ENCODE measurements at regions not wholly inside any gene's neighbourhood (a gene's known extent, or its start where the extent isn't known, plus 50 kb on each side); places are given as distances from the start of the nearest gene placed in this dataset.
A peak's percentile ranks its signal among the peaks of the same experiment; 100 is the strongest.

DNA sequence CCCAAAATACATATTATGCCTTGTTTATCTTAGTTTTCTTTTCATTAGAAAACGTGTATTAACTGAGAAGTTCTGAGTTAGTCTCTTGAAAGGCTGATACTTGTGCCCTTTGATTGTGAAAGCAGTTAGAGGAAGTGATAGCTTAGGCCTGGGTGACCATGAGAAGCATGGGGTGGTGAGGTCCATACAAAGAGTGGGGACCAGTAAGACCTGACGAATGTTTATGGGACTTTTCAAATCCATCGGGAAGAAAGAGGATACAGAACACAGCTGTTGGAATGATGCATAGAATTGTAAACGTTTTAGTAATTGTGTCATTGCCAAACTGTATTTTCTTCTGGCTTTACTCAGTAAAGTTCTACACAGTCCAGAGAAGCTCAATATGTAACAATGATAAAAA is 259.8 kb downstream of the LMO4 start:
- no peak overlapping the region for H3K4me3 ChIP-seq
- no peaks in the 10 kb centered on the region for H3K27me3 ChIP-seq
- intact Hi-C loops (cut with DNase I) = no loop called here
- no peaks in the 10 kb centered on the region for H3K9me3 ChIP-seq
- H3K27ac ChIP-seq = no peak overlapping the region
- no peaks in the 10 kb centered on the region for H3K36me3 ChIP-seq
- TF ChIP-seq POLR2AphosphoS5 (IDR thresholded peaks at IDR 0.05; ENCODE audit: insufficient read depth in 1 of 2, low read depth in 1 of 2) (no peak), POLR2A (IDR thresholded peaks at IDR 0.05) (no peak)
- TF ChIP-seq, protein P1, sequence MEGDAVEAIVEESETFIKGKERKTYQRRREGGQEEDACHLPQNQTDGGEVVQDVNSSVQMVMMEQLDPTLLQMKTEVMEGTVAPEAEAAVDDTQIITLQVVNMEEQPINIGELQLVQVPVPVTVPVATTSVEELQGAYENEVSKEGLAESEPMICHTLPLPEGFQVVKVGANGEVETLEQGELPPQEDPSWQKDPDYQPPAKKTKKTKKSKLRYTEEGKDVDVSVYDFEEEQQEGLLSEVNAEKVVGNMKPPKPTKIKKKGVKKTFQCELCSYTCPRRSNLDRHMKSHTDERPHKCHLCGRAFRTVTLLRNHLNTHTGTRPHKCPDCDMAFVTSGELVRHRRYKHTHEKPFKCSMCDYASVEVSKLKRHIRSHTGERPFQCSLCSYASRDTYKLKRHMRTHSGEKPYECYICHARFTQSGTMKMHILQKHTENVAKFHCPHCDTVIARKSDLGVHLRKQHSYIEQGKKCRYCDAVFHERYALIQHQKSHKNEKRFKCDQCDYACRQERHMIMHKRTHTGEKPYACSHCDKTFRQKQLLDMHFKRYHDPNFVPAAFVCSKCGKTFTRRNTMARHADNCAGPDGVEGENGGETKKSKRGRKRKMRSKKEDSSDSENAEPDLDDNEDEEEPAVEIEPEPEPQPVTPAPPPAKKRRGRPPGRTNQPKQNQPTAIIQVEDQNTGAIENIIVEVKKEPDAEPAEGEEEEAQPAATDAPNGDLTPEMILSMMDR (IDR thresholded peaks at IDR 0.05) = no peak
- H3K4me1 ChIP-seq = peaks cover 8% of the 10 kb centered on the region
- DNase-seq (ENCODE audit: extremely low spot score in 2 of 2) = no peak

DNA sequence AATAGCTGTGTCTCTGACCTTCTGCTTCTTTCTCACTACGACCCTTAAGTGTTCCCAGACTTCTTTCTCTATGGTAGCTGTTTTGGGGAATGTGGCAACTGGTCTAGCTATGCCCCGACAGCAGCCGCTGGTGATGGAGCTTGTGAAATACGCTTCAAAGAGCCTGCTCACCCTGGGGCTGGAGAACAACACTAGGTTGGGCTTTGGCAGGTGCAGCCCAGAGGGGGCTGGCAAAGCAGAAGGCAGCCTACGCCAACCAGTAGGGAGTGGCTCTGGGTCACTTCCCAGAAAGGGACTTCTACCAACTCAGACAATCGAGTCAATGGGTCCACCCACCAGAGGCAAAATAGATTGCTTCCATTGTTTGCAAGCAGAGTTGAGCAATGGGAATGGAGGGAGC is 262.8 kb downstream of the LMO4 start:
- no peaks in the 10 kb centered on the region for H3K9me3 ChIP-seq
- H3K4me1 ChIP-seq = peaks cover 28% of the 10 kb centered on the region
- H3K36me3 ChIP-seq = no peaks in the 10 kb centered on the region
- no peaks in the 10 kb centered on the region for H3K27me3 ChIP-seq
- no peak overlapping the region for H3K27ac ChIP-seq
- TF ChIP-seq POLR2A (IDR thresholded peaks at IDR 0.05) = no peak
- intact Hi-C loops (cut with DNase I) = no loop called here
- no peak for DNase-seq (ENCODE audit: extremely low spot score in 2 of 2)
- H3K4me3 ChIP-seq = no peak overlapping the region

DNA sequence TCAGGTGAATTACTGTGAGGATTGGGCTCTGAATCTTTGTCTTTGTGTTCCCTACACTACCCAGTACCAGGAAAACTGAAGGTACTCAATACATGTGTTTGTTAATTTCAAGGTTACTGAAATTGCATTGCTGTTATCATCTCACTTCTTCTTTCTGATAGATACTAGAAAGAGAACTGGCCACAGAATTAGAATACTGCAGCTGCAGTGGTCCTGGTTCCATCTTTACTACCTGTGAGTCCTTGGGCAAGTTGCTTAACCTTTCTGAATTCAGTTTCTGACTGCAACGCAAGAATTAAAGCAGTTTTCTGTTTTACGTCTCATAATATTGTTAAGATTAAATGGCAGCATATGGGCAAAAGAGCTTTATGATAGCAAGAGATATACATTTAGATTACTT is 263.5 kb downstream of the LMO4 start:
- intact Hi-C loops (cut with DNase I) = no loop called here
- Histone ChIP-seq H3K27ac (no peak overlapping the region), H3K4me3 (no peak overlapping the region), H3K4me1 (peaks cover 28% of the 10 kb centered on the region), H3K36me3 (no peaks in the 10 kb centered on the region), H3K9me3 (no peaks in the 10 kb centered on the region), H3K27me3 (no peaks in the 10 kb centered on the region)
- TF ChIP-seq POLR2AphosphoS5 (IDR thresholded peaks at IDR 0.05; ENCODE audit: insufficient read depth in 1 of 2, low read depth in 1 of 2) (no peak), POLR2A (IDR thresholded peaks at IDR 0.05) (no peak)
- TF ChIP-seq, protein P1 (IDR thresholded peaks at IDR 0.05) = no peak
- no peak for DNase-seq (ENCODE audit: extremely low spot score in 2 of 2)

DNA sequence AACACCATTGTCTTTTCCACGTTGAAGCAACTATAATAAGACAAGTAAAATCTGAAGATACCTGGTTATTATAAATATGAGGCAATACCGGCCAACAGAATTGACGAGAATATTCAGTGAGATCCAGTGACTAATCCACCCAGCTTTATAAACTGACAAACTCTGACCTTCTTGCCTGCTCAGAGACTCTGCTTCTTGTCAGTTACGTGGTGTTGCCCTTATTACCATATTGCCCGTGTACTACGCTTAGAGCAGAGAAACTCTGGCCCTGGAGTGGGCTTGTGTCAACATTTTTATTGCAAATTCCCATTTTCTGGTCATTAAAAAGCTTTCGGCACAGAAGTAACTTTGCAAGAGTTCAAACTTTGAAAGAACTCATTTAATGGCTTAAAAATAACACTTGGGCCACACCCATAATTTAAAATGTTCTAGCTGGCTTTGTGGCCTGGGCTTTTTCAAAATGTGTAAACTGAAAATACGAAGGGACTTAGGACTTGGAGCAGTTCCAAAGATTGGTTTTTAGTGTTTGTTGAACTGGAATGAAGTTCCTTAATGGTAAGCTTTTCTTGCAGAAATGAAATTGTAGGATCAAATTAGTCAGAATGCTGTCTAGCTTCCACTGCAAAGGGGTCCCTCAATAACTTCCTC is 266.2 kb downstream of the LMO4 start:
- peak overlapping the region; percentile 61 for H3K27ac ChIP-seq
- DNase-seq (ENCODE audit: extremely low spot score in 2 of 2) = no peak
- H3K27me3 ChIP-seq = no peaks in the 10 kb centered on the region
- peaks cover 20% of the 10 kb centered on the region for H3K4me1 ChIP-seq
- intact Hi-C loops (cut with DNase I) = no loop called here
- H3K9me3 ChIP-seq = no peaks in the 10 kb centered on the region
- TF ChIP-seq POLR2AphosphoS5 (IDR thresholded peaks at IDR 0.05; ENCODE audit: insufficient read depth in 1 of 2, low read depth in 1 of 2) = peak in 1 of 2 donors; percentile 15
- no peak for TF ChIP-seq POLR2A (IDR thresholded peaks at IDR 0.05)
- no peak overlapping the region for H3K4me3 ChIP-seq
- H3K36me3 ChIP-seq = no peaks in the 10 kb centered on the region

DNA sequence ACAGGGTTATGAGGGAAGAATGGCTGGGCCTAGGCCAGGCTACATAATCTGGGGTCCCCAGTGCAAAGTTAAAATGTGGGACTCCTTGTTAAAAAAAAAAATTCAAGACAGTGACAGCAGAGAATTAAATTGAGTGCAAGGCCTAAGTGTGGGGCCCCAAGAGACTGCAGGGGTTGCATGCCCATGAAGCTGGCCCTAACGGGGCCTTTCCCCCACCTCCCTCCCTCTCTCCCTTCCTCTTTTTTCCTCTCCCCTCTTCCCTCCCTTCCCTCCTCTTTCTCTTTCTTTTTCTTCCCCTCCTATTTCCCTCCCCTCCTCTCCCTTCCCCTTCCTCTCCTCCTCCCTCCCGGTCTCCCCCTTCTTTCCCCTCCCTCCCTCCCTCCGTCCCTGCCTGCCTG is 266.7 kb downstream of the LMO4 start:
- Histone ChIP-seq H3K27me3 (no peaks in the 10 kb centered on the region), H3K4me3 (no peak overlapping the region), H3K27ac (peak overlapping the region; percentile 61), H3K36me3 (no peaks in the 10 kb centered on the region), H3K9me3 (no peaks in the 10 kb centered on the region), H3K4me1 (peaks cover 20% of the 10 kb centered on the region)
- intact Hi-C loops (cut with DNase I) = no loop called here
- no peak for DNase-seq (ENCODE audit: extremely low spot score in 2 of 2)
- TF ChIP-seq, protein P1 (IDR thresholded peaks at IDR 0.05) = no peak
- TF ChIP-seq POLR2A (IDR thresholded peaks at IDR 0.05) = no peak
- no peak for TF ChIP-seq POLR2AphosphoS5 (IDR thresholded peaks at IDR 0.05; ENCODE audit: insufficient read depth in 1 of 2, low read depth in 1 of 2)

DNA sequence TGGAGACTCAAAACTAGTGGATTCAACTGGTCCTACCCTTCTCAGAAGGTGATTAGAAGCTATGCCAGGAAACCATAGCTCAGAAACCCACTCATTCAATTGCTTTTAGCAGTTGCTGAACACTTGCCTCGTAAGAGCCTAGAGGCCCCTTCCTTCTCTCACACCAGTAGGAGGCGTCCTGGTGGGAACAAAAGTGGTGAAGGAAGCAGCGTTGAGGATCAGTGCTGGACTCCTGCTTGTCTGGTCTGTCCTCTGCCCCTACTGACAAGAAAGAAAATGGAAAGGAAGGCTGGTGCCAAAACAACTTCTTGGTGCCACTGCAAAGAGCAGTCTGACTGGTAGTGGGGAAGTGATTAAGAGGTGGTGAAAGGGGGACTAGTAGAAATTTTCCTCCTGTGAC is 269.7 kb downstream of the LMO4 start:
- TF ChIP-seq, protein P1 (IDR thresholded peaks at IDR 0.05) = no peak
- TF ChIP-seq POLR2AphosphoS5 (IDR thresholded peaks at IDR 0.05; ENCODE audit: insufficient read depth in 1 of 2, low read depth in 1 of 2) (no peak), POLR2A (IDR thresholded peaks at IDR 0.05) (no peak)
- Histone ChIP-seq H3K4me3 (no peak overlapping the region), H3K27me3 (no peaks in the 10 kb centered on the region), H3K27ac (no peak overlapping the region), H3K36me3 (no peaks in the 10 kb centered on the region), H3K4me1 (peaks cover 28% of the 10 kb centered on the region), H3K9me3 (no peaks in the 10 kb centered on the region)
- intact Hi-C loops (cut with DNase I) = no loop called here
- no peak for DNase-seq (ENCODE audit: extremely low spot score in 2 of 2)
